ENCODE measurements at regions not wholly inside any gene's neighbourhood (a gene's known extent, or its start where the extent isn't known, plus 50 kb on each side); places are given as distances from the start of the nearest gene placed in this dataset.
"Not testable (repeated sequence)": the region's sequence is repeated elsewhere in the genome, so short reads cannot be mapped to it uniquely, and the experiment has no call there.

DNA sequence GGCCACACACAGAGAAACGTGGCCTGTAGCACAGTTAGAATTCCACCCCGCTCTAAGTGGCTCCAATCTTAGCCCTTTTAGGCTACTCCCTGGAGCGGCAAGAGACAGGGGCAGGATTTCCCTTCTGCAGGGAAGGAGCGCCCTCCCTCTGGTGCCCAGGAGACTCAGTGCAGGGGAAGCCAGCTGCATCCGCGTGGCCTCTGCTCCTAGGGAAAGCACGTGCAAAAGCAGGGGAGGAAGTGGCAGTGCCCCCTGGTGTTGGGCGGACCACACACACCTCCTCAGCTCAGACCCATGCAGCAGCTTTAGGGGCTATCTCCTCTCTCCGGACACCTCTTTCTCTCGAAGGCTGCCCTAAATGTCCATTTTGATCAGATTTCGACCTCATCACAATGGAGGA lies 50.0 kb downstream of the SPRING1 start:
- peak; percentile 41 for DNase-seq

DNA sequence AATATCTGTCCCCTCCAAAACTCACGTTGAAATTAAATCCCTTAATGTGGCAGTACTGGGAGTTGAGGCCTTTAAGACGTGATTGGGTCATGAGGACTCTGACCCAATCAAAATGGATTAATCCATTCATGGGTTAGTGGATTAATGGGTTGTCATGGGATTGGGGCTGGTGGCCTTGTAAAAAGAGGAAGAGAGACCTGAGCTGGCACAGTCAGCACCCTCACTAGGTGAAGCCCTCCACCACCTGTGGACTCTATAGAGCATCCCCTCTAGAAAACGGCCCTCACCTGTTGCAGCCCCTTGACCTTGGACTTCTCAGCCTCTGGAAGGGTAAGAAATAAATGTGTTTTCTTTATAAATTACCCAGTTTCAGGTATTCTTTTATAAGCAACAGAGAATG lies 53.0 kb downstream of the SPRING1 start:
- DNase-seq = no peak

DNA sequence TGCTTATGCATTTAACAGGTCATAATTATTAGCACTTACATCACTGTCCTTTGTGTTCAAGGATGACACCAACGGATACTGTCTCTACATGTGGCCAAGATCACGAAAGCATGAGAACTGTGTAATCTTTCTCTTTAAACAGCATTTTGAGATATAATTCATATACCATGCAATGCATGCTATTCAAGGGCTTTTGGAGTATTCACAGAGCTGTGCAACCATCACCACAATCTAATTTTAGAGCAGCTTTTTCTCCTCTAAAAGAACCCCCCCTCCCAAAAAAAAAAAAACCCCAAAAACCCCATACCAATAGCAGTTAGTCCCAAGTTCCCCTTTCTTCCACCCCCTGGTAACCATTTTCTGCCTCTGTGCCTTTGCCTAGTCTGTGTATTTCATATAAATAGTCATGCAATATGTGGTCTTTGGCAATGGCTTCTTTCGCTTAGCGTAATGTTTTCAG lies 60.6 kb downstream of the SPRING1 start:
- DNase-seq = no peak

DNA sequence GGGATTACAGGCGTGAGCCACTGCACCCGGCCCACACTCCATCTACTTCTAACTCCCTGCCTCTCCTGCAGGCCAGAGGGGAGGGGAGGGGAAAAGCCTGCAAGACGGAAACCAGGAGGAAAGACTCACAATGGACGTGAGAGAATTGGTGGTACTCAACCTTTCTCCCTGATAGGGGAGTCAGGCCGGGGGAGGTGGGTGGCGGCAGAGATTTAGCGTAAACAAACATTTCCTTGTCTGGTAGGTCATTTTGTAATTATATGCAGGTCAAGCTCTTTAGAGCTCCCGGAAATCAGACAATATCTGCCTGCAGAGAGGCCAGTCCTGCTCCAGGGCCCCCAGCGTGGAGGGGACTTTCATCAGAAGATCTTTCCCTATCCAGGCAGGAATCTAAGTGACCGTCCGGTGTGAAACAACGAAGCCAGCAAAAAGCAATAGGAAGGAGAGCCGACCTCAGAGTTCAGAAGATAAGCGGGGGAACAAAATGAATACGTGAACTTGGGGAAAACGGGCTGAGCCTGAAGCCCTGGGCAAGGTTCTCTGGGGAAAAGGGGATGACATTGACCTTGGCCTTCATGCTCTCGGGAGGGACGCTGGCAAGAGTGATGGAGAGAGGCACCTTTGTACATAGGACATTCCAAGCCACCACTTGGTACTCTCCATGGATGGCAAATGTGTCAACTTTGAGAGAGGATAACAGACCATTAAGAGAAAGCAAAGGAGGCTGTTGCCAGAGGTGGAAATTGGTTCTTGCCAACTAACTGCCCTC lies 62.3 kb downstream of the SPRING1 start:
- no peak for DNase-seq

DNA sequence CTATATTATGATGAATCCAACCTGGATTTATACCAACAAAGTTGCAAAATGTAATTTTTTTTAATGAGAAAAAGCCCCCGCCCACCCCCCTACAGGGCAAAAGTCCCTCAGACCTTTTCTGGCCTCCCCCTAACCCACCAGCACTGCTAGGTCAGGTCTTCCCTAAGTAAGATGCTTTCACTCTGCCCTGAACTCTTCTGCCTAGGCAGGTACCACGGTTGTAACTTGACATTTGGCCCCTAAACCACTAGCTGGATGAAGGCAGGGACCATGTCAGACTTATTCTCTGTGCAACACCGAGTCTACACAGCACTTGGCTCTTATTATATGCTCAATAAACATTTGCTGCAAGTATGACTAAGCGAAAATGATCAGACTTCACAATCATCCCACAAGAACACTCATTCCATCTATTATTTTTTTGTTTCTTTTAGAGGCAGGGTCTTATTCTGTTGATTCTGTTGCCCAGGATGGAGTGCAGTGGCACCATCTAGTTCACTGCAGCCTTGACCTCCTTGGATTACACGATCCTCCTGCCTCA lies 63.2 kb downstream of the SPRING1 start:
- DNase-seq = peak; percentile 28

DNA sequence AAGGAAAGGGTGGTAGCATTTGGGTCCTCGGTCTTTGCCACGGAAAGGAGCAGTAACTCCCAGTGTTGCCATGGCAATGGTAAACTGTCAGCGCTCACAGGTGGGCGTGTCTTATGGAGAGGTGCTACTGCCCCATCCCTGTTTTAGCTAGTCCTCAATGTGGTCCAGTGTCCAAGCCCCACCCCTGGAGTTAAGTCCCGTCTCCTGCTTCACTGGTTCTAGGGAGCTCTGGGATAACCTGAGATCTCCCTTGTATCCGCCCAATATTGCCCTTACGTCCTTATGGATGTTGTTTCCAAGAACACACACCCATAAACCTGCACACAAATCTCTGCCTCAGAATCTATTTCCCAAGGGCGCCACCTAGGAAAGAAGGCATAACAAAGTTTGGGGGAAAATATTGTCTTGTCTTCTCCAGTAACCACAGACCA lies 64.2 kb downstream of the SPRING1 start:
- DNase-seq = peak; percentile 31

DNA sequence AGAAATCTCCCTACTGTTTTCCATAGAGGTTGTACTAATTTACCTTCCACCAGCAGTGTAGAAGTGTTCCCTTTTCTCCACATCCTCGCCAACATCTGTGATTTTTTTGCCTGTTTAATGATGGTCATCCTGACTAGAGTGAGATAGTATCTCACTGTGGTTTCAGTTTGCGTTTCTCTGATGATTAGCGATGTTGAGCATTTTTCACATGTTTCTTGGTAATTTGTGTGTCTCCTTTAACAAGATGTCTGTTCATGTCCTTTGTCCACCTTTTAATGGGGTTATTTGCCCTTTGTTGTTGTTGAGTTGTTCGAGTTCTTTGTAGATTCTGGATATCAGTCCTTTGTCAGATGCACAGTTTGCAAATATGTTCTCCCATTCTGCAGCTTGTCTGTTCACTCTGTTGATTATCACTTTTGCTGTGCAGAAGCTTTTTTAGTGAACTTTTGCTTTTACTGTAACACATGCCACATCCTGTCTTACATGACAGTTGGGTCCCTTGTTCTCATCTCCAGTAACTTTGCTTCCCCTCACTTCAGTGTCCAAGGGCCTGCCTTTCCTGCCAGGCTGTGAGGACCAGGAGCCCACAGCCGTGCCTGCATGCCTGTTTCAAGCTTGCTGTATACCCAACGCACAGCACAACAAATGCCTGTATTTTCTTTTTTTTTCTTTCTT lies 64.9 kb downstream of the SPRING1 start:
- DNase-seq = peak; percentile 86

DNA sequence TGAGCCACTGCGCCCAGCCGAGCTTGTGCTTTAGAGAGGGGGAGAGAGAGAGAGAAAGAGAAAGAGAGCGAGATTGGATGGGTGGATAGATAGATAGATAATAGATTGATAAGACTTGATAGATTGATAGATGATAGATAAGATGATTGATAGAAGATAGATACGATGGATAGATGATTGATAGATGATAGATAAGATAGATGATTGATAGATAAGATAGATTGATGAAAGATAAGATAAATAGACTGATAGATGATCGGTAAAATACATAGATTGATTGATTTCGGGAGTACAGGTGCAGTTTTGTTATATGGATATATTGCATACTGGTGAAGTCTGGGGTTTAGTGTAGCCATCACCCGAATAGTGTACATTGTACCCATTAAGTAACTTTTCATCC lies 65.9 kb downstream of the SPRING1 start:
- DNase-seq = no peak

DNA sequence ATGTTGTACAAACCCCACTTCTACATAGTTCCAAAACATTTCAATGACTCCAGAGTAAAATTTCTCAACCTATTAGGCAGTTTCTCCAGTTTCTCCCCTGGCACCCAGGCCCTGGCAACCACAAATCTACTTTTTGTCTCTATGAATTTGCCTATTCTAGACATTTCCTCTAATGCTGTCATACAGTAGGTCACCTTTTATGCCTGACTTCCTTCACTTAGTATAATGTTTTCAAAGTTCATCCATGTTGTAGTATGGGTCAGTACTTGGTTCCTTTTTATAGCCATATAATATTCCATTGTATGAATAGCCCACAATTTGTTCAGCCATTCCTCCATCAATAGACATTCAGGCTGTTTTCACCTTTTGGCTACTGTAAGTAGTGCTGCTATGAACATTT lies 67.0 kb downstream of the SPRING1 start:
- no peak for DNase-seq

DNA sequence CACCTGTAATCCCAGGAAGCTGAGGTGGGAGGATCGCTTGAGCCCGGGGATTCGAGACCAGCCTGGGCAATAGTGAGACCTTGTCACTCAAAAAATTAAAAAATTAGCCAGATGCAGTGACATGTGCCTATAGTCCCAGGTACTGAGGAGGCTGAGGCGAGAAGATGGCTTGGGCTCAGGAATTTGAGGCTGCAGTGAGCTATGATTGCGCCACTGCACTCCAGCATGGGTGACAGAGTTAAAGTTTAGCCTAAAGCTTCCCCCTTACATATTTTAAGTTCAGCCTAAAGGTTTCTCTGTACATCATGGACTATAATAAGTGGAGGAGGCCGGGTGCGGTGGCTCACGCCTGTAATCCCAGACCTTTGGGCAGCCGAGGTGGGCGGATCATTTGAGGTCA lies 70.1 kb downstream of the SPRING1 start:
- no peak for DNase-seq

DNA sequence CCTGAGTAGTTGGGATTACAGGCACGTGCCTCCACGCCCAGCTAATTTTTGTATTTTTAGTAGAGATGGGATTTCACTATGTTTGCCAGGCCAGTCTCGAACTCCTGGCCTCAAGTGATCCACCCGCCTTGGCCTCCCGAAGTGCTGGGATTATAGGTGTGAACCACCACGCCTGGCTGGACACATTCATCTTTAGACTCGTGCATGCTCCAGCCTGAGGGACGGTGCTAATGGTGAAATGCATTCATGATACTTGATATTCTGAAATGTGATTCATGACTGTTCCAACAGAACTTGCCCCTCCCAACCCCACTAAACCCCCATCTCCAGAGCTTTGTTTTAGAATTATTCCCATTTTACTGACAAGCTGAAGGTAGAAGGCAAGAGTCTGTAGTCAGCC lies 71.0 kb downstream of the SPRING1 start:
- not testable (repeated sequence) for DNase-seq

DNA sequence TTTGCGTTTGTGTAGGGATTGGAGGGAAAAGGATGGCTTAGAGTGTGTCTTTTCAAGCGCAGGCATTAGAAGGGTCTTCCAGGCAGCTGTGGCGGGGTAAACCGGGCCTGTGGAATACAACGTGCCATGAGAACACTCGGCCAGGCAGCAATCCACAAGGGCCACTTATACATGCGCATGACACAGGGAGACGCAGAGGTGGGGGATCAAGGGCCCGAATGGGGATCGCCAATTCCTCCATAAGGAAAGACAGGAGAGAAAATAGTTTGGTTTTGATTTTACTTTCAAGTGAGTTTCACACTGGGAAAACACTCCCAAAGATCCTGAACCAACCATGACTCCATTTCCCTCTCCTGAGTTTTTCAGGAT lies 71.6 kb downstream of the SPRING1 start:
- DNase-seq = no peak

DNA sequence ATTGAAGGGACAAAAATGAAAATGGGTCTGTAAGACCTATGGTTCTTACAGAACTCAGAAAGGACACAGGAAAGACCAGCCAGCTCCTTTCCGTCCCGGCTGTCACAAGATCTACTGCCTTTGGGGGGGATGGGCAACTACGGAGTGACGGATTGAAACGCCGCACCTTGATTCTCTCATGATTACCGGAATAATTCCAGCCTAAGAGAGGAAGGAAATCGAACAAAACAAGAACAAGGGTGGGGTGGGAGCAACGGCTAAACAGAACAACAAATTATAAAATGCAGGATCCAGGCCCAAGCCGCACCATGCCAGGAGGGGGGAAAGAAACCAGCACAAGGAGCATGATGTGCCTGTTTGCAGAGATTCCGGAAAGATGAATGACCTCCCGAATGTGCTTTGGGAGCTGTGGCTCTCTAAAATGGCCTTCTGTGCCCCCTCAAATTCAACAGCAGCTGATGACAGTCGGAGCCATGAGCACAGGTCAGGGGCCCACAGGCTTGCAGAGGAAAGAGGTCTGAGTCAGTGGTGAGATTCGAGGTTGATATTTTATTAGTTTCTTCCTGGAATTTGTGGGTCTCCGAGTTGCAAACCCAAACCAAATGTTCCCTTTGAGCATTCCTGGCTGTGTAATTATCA lies 72.1 kb downstream of the SPRING1 start:
- DNase-seq = no peak

DNA sequence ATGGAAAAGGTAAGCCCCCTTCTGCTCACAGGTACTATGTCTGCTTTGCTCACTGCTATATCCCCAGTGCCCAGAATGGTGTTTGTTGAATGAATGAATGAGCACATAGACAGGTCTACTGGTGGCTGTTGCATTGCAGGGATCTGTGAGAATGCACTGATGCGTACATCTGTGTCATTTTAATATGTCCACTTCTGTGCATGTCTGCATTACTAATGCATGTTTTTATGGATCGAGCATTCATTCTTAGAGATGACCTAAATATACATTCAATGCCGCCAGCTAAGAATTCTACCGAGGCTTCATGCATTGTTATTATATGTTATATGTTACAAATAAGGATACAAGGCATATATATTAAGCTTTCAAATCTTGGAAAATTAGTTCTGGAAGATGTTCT lies 73.8 kb downstream of the SPRING1 start:
- no peak for DNase-seq

DNA sequence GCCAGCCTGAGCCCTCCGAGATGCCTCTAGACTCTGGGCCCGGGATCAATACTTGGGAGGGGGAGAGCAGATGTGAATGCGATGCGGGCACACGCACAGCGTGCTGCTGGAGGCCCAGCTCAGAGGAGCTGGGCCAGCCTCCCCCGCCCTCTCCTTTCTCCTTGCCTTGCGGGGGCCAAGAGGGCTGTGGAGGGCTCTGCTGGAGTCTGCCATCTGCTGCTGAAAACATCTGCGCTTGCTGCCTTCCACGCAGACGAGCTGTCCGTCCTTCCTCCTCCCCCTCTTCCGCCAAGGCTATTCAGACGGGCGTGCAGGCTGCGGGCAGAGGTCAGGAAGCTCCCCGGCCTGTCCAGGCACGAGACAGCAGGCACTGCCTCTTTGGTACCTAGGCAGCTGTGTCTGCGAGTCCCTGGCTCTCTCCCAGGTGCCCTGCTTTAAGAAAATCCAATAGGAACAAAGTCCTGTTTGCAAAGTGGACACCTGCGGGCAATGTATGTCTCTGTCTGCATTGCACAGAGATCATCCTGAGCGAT lies 75.2 kb downstream of the SPRING1 start:
- DNase-seq = no peak

DNA sequence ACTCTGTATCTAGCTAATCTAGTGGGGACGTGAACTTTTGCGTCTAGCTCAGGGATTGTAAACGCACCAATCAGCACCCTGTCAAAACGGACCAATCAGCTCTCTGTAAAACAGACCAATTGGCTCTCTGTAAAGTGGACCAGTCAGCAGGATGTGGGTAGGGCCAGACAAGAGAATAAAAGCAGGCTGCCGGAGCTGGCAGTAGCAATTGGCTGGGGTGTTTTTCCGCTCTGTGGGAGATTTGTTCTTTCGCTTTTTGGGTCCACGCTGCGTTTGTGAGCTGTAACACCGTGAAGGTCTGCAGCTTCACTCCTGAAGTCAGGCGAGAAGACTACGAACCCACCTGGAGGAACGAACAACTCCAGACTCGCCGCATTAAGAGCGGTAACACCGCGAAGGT lies 76.5 kb downstream of the SPRING1 start:
- DNase-seq = no peak

DNA sequence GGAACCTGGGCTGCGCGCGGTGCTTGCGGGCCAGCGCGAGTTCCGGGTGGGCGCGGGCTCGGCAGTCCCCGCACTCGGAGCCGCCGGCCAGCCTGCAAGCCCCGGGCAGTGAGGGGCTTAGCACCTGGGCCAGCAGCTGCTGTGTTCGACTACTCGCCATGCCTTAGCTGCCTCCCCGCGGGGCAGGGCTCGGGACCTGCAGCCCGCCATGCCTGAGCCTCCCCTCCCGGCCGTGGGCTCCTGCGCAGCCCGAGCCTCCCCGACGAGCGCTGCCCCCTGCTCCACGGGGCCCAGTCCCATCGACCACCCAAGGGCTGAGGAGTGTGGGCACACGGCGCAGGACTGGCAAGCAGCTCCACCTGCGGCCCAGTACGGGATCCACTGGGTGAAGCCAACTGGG lies 77.1 kb downstream of the SPRING1 start:
- DNase-seq = not testable (repeated sequence)

DNA sequence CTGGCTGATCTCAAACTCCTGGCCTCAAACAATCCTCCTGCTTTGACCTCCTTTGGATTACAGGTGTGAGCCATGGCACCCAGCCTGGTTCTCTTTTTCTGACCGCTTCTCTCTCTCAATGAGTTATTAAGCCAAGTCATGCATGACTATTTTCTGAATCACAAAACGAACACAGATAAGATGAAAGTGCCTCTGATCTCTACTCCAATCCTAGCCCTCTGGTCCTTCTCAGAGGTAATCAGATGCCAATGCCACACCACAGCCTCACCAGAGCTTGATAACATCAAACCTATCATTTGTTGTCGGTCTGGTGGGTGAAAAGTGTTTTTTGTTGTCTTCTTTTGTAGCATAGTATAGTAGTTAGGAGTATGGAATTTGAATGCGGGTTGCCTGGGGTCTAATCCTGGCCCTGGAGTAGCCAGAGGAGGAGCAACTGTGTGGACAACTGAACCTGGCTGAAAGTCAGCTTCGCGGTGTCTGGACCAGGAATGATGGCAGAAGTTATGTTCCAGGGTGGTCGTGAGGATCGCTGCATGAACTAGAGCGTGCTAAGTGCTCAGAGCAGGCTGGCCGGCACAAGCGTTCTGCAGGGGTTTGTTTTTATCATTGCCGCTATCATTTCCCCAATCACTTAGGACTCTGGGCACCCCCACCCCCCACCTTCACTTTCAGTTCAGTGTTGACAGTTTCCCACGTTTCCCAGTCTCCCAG lies 77.9 kb downstream of the SPRING1 start:
- DNase-seq = no peak

DNA sequence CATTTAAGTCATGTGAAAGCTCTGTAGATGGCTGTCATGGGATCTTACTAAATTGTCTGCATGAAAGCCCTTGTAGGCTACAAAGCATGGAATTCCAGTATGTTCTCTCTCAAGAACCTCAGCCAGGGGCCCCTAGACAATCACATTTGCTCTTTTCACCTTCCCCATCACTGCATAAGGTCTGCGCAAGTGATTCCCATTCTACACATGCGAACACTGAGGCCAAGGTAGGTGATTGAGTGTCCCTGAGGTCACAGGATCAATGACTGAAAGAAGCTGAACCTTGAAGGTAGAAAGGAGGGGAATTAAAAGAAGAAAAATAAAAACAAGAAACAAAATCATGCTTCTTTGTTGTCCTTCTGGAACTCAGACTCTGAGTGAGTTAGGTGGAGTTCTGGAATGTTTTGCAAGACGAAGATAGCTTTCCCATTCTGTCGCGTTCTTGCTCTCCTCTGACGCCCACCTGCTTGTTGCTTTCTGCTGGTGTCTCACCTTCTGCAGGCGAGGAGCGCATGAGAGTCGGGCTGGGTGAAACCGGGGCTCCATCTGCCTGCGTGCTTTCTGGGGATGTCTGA lies 79.9 kb downstream of the SPRING1 start:
- DNase-seq = no peak

DNA sequence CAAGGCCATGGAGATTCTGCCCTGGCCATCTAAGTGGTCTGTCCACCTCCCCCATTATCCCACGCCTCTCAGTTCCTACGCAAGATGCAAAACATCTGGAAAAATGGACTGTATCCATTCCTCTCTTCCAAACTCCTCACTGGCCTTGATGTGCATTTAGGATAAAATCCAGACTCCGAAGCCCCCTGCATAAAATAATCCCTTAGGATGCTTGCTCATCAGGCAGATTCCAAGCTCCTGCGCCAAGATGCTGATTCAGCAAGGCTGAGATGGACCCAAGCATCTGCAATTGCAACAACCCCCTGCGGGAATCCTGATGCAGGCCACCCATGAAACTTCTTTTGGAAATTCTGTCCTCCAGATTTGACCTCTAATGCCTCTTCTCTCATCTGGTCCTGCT lies 81.6 kb downstream of the SPRING1 start:
- DNase-seq = no peak

DNA sequence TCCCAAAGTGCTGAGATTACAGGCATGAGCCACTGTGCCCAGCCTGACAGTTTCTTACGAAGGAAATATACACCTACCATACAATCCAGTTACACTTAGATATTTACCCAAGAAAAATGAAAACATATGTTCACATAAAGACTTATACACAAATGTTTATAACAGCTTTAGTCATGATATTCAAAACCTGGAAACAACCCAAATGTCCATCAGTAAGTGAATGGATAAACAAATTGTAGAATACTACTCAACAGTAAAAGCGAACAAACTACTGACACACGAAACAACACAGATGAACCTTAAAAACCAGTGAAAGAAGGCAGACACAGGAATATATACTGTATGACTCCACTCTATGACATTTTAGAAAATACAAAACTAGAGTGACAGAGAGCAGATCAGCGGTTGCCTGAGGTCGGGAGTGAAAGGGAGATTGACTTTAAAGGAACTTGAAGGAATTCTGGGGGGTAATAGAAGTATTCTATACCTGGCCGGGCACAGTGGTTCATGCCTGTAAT lies 83.6 kb downstream of the SPRING1 start:
- DNase-seq = no peak

DNA sequence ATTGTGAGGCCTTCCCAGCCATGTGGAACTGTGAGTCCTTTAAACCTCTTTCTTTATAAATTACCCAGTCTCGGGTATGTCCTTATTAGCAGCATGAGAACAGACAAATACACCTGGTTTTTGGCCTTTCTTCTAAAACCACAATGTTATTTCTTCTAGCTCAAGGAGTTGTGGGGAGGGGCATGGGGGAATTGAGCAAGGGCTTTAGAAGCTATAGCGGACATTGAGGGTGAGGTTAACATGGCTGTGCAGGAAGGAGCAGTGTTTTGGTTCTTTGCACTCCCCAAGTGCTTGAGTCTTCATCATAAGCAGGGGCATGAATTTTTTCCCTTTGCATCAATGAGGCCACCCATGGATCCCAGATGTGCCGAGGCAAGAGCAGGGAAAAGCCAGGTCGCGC lies 86.8 kb downstream of the SPRING1 start:
- DNase-seq = no peak
